Suppressor macrophage (primary cell): ENCODE measurements at regions not wholly inside any gene's neighbourhood (a gene's known extent, or its start where the extent isn't known, plus 50 kb on each side); places are given as distances from the start of the nearest gene placed in this dataset.
"Not testable (repeated sequence)": the region's sequence is repeated elsewhere in the genome, so short reads cannot be mapped to it uniquely, and the experiment has no call there.

ENCODE experiments used
- DNase-seq, 4 experiments: peaks; one replicate each; pipeline ENCODE4 v3.0.0-alpha.2; 2020 to 2022

DNA sequence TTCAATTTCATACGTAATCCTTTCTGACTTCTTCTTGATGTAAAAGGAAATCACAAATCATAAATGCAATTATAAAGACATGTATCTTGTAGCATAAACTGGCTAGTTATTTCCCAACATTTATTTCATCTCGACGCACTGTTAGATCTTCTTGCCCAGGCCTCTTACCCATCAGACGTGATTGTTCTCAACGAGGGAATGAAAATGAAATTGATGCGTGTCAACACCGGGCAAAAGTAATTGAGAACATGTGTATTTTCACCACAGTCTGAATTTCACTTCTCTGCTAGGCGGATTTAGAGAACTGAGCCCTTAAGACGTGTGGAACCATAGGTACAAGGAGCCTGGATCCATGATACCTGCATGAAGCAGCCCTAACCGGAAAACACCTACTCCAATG is 519.7 kb downstream of the KCNT2 start:
- DNase-seq = no peak

DNA sequence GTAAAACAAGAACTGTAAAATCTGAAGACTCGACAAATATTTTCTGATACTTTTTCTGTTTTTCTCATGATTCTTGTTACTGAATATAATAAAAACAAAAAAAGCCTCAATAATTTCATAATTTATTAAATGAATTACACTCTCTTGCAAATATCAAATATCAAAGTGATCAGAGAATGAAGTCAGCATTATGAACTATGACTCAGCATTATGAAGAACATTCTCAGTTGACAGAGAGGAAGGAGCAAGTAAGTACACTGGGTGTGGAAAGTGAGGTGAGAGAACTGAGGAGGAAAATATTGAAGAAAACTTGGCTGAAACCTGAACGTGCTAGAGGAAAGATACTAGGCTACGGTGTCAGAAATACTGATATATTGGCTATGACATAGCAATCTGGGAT is 529.5 kb downstream of the KCNT2 start:
- DNase-seq = no peak

DNA sequence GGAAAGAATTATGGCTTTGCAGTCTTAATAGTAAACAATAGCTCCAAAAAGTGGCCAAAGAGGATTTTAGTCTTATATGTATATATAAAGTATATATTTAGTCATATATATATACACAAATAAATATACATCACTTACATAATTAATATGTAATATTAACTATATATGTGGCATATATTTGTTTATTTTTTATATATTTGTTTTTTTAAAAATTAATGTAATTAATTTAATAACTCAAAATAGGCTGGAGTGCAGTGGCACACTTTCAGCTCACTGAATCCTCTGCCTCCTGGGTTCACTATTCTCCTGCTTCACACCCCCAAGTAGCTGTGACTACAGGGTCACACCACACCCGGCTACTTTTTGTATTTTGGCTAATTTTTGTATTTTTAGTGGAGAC is 532.6 kb downstream of the KCNT2 start:
- no peak for DNase-seq

DNA sequence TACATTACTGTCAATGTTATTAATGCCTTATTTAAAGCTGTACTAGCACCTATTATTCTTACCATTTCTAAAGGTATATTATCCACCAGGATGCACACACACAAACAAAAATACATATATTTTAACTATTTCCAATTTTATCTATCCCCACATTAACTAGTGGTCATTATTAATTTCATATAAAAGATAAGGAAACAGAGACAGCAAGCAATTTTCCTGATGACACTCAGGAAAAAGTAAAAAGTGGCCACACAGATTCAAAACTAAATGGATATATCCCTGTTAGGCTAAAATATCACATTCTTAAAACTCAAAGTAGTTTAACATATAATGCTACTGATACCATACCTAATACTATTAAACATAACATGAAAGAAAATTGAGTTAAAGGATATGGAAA is 534.1 kb downstream of the KCNT2 start:
- no peak for DNase-seq

DNA sequence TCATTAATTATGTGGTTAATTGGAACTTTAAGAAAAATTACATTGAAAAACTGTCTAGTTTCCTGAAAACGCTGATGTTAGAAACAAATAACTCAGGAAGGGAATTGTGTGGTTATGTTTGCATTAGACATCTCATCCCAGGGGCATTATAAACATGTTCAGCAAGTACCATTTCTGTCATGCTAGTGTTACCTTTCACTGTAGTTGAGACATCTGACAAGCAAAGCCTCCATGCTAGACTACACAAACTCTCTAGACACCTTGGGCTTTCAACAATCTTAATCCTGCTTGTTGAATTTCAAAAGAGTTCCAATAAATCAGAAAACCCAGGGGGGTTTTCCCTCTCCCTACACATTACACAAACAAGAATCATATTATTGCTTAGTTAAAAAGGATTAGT is 536.8 kb downstream of the KCNT2 start:
- DNase-seq = no peak

DNA sequence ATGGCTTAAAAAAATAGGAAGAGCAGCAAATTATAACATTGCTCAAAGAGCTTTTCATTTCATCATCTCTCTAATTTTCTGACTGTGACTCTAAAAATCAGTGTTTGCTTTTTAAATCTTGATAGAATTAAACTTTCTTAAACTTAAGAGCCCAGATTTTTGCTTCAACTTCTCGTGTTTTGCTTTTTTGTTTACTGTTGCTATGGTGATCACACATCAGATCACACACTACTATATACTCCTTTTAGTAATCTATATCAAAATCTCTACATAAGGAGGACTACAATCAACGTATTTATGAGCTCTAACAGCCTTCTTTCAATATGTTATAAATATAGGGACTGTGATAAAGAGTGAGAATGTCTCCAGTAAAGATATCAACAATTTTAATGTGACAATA is 537.3 kb downstream of the KCNT2 start:
- no peak for DNase-seq

DNA sequence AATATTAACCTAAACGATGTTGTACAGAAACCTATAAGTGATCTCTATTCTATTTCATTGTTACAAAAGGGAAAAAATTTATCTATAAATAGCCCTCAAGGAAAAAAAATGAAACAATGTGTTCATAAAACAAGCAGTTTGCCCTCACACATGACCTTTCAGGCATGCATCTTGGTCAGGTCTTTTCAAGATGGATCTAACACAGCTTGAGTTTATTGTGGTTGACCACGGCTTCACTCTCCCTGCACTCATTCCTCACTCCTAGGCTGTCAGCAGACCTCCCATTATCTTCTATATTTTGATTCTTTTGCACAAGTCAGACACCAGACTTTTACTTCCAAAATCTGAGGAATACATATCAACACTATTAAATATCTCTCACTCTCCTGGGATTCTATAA is 544.3 kb downstream of the KCNT2 start:
- no peak for DNase-seq

DNA sequence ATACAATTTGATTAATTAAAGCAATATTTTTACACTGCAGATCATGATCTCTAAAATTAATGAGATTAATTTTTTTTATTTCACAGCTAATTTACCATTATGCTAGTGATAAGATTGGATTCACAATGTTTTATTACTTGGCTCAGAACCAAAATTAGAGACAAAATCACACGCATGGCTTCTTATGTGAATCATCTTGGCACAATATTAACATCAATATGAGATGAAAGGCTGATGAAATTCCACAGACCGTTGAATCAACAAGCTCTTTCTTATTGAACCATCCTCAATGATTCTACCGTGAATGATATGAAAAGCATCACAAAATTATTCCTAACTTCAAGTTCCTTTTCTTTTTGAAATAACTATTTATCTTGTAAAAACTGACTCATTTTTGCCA is 544.9 kb downstream of the KCNT2 start:
- no peak for DNase-seq

DNA sequence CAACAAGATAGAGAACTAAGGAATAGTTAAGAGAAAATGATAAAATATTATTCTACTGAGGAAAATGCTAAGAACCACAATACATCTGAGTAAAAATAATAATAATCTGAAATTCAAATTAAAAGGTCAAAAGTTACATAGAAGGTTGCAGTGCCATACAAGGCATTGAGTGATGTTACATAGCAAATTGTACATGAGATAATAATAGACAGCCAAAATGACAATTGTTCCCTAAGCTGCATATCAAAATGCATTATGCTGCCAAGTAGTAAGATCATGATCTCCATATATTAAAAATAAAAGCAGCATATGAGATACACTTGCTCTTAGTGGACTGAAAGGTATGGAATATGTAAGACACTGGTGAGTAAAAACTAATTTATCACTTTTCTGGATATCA is 547.7 kb downstream of the KCNT2 start:
- DNase-seq = no peak

DNA sequence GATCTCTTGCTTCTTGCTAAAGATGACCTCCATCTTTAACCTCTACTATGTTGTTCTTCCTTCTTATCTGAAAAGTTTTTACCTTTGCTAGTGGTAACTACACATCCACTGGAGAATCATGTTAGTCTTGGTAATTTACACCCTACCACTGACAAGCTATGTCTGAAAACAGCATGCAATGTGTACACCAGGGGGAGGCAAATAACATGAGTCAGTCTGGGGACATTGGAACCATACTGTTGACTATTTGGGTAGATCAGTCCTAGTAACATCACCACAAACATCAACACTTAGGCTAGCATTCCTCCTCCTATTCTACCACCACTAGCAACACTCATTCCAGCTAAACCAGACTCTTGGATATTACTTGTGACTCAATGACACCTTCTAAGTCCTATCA is 549.0 kb downstream of the KCNT2 start:
- DNase-seq = no peak

DNA sequence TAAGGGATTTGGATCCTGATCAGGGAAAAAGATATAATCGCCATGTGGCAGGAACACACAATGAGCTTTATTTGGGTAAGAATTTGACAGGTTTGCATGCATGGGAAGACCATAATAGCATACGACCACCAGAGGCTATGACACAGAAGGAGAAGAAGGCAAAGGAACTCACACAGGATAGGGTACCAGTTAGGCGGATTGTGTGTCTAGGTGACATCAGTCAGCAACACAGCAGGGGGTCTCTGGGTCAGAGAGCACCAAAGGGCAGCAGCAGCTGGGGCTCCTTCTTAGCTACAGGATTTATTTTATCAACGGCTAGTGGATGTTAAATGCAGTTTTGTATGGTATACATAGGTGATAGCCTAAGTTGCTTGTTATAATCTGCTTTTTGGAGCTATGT is 551.3 kb downstream of the KCNT2 start:
- DNase-seq = no peak

DNA sequence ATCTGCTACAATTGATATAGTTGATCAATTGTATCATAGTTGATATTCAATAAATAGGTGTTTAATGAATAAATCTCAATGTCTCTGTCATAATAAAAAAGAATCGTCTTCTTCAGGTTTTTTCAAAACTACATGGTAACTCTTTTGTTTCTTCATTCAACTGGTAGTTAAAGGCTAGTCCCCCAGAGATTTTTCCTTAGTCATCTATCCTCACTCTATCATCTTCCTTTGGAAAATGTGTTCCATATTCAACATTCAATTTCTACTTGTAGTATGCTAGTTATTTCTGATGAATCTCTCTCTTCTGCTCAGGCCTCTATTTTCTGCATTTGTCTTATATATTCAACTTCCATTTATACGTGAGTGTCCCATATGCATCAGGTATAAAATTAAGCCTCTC is 558.8 kb downstream of the KCNT2 start:
- no peak for DNase-seq

DNA sequence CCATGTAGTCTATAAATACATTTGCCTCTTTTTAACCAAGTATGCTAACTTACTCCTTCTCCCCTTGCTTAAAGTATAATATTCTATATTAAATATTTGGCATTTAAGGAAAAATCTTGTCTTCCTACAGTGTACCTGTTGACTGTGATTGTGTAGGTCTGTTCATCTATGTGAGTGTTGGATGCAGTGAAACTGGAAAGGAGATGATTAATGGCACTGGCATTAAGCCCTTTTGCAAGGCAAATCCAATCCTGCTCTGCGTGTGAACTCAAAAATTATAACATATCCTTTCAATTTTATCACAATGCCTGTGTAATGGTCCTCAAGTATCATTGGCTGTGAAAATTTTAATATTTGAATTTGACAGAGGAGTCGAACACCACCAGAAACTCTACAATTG is 565.0 kb downstream of the KCNT2 start:
- no peak for DNase-seq

DNA sequence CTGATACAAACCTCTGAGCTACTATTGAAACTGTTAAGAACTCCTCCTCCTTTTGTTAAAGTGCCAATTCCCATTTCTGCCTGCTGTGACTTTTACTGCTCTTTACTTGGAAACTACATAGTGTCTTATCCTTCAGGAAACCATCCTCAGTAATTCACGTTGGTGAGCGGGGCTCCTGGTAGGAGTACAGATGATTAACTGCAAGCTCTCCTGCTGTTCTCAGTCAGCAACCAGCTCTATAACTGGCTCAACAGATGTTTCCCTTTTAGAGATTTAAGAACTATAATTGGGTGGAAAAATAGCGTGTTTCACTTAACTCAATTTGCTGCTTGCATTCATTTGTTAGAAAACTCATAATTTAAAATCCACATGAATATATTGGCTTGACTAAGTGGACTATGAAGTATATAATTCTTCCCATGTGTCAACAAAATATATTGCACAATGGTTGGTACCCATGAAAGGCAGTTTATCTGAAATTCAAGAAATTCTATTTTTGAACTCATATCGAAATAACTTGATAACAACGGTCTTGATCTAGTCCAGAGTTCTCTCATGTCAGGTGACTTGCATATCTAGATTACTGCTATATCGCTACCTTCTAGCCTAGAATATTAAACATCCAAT is 574.0 kb downstream of the KCNT2 start:
- no peak for DNase-seq

DNA sequence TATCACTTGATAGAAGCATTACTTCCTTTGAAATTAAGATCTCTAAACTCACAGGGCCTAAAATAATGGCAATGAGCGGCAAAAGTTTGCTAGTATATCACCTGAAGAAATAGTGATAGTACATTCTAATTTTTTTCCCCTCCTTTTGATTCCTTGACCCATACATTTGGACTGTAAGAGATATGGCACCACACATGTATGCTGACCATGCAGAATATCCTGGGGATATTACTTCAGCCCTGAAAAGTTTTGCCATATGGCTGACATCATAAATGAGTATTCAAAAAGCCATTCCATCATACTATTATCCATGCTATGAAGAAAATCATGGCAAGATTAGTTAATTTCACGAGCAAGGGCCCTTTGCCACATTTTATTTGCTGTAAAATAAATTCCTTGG is 576.9 kb downstream of the KCNT2 start:
- not testable (repeated sequence) for DNase-seq

DNA sequence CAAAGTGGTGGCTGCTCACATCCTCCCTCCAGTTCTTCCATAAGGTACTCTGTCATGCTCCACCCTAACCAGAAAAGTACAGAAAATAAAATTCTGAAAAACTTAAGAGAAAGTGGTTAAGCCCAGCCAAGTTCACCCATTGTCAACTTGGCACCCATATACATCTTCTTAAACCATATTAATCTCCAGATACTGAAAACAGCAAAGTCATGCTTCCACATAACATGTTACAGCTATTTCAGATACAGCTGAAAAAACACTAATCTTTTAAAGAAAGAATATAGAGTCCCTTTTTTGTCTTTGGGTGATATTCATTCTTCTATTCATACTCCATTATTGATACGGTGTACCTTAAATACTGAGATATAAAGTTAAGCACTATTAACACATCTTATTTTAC is 577.8 kb downstream of the KCNT2 start:
- no peak for DNase-seq

DNA sequence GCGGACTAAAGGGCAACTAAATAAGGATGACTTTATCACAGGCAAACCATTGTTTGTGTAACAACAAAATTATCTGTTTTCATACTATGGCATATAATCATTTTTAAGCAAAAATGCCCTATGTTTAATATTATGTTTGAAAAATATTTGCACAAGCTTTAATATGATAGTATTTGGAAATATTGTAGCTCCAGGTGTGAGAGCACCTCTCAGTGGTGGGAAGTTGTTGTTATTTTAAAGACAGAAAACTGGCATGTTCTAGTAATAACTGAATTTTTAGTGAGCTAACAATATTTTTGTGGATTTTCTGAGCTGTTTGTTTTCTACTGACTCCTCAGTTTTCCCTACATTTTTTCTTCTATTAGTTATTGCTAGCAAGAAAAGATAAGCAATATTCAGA is 578.8 kb downstream of the KCNT2 start:
- DNase-seq = no peak

DNA sequence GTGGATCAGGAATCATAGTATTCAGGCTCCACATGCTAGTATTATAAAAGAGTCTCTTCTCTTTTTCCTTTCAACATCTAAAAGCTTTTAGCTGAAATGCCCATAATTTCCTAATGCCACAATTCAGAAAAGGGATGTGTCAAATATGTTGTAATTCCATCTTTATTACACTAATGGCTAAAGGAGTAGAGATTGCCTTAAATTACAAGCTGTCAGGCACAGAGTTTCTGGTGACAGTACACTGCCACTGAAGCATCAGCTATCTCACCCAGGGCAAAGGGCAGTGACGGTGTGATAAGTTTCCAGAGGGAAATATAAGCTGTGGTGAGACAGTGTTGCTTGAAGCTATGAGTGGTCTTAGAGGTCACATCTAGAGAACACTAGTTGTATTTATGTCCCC is 581.1 kb downstream of the KCNT2 start:
- DNase-seq = no peak

DNA sequence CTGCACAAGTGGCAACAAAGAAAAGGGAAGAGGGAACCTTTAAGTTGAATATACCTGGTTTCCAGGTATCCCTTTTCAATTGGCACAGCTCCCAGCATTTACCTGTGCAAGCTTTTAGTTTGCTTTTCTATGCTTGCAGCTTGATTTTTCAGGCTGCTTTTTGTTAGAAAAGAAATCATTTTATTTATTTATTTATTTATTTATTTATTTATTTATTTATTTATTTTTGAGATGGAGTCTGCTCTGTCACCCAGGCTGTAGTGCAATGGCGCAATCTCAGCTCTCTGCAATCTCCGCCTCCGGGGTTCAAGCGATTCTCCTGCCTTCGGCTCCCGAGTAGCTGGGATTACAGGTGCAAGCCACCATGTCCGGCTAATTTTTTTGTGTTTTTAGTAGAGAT is 587.1 kb downstream of the KCNT2 start:
- not testable (repeated sequence) for DNase-seq

DNA sequence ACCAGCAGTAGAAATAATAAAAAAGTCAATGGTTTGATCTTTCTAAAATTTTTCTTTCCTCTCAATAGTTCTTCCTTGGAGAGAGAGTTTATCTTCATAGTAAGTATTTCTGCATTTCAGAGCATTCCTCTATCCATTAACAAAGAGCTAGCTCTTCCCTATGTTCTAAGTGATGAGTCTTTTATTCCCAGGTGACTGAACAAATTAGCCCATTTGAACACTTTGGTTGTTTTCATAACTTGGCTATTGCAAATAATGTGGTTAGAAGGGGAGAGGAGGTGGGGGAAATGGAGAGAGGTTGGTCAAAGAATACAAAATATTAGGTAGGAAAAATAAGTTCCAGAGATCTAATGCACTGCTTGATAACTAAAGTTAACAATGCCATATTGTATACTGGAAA is 598.9 kb downstream of the KCNT2 start:
- DNase-seq = no peak

DNA sequence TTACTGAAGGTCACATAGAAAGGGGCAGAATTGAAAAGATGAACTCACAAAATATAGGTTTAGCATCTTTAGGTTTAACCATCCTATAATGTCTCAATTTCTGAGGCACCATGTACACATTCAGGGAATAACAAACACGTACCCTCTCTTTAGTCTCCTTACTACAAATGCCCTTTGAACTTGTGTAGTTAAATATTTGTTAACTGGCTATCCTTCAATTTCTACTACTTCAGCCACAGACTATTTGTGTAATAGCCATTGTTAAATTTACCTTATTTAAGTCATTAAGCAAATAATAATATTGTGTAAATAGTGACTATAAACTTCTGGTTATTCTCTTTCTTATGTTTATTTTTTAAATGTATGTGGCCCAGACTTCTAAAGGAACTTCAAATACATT is 600.5 kb downstream of the KCNT2 start:
- DNase-seq = no peak

DNA sequence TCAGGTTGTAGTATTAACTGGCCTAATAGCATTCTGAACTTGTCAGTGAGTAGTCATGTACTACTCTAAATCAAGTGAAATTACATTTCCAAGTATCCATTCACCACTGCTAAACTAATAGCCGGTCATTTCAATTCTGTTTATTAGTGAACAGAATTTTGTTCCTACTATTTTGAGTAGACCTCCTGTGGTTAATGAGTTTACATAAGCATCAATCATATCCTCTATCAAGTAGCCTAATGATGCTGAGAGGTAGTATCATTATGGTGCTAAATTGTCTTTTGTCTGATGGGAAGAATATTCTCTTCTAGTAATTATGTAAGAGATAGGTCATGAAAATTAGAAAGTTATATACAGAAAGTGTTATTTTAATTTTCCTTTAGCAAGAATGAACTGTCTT is 602.8 kb downstream of the KCNT2 start:
- DNase-seq = no peak

DNA sequence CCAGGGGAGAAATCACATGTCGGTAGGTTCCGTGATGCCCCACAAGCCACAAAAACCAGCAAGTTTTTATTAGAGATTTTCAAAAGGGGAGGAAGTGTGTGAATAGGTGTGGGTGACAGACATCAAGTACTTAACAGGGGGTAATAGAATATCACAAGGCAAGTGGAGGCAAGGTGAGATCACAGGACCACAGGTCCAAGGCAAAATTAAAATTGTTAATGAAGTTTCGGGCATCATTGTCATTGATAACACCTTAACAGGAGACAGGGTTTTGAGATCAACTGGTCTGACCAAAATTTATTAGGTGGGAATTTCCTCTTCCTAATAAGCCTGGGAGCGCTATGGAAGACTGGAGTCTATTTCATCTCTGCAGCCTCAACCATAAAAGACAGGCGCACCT is 603.9 kb downstream of the KCNT2 start:
- DNase-seq = not testable (repeated sequence)

DNA sequence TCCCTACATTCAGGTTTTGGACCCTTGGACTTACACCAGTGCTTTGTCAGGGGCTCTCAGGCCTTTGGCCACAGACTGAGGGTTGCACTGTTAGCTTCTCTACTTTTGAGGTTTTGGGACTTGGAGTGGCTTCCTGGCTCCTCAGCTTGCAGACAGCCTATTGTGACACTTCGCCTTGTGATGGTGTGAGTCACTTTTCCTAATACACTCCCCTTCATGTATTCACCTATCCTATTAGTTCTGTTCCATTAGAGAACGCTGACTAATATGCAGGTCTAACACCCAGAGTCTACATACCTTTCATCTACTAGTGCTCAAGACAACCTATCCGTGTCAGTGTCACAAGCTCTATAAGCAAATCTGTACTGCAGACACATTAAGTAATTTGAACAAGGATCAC is 605.3 kb downstream of the KCNT2 start:
- no peak for DNase-seq

DNA sequence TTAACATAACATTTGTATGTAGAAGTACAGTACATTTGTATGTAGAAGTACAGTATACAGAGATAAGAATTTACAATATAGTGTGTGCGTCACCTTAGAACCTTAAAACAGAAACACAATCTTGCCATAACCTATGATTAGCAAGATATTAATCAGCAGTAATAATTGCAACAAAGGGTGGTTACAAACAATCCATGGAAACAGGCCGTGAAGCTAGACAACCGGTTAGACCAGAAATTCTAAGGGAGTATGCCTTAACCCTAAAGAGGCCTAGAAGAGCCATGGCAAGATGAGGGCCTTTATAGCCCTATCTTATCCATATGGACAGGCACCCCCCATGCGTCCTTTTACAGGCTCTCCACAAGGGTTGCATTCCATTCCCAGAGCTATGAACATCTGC is 605.9 kb downstream of the KCNT2 start:
- not testable (repeated sequence) for DNase-seq

DNA sequence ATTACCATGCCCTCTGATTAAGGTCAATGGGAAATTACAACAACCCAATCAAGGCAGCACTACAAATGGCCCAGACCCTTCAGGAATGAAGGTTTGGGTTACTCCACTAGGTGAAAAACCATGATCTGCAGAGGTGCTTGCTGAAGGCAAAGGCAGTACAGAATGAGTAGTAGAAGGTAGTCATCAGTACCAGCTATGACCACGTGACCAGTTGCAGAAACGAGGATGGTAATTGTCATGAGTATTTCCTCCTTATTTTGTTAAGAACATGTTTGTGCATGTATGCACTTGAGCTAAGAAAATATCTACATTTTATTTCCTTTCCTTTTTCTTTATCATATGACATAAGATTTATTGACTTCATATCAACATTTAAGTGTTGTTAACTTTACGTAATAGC is 607.1 kb downstream of the KCNT2 start:
- no peak for DNase-seq
